Activated naive CD8-positive, alpha-beta T cell treated with anti-CD3 and anti-CD28 coated beads for 36 hours (primary cell): ENCODE measurements at regions not wholly inside any gene's neighbourhood (a gene's known extent, or its start where the extent isn't known, plus 50 kb on each side); places are given as distances from the start of the nearest gene placed in this dataset.

Experiments used
- DNase-seq: peaks from one replicate; pipeline ENCODE4 v3.0.0; 2021
- H3K27ac Mint-ChIP-seq: one replicate; pipeline ENCODE4 v1.8.0; 2022; ENCODE audit warnings: mild to moderate bottlenecking, moderate library complexity, mixed read lengths
- H3K27me3 Mint-ChIP-seq: one replicate; pipeline ENCODE4 v1.8.0; 2022; ENCODE audit warnings: mild to moderate bottlenecking, mixed read lengths
- H3K36me3 Mint-ChIP-seq: one replicate; pipeline ENCODE4 v1.8.0; 2021; ENCODE audit warnings: mild to moderate bottlenecking, mixed read lengths
- H3K4me1 Mint-ChIP-seq: one replicate; pipeline ENCODE4 v1.8.0; 2021; ENCODE audit warnings: mixed read lengths
- H3K4me3 Mint-ChIP-seq: one replicate; pipeline ENCODE4 v1.8.0; 2022; ENCODE audit warnings: mild to moderate bottlenecking, moderate library complexity, mixed read lengths
- H3K9me3 Mint-ChIP-seq: one replicate; pipeline ENCODE4 v1.8.0; 2022; ENCODE audit warnings: mixed read lengths

- Mint-ChIP-seq H3K36me3 (no peaks in the 10 kb centered on the region), H3K4me1 (no peaks in the 10 kb centered on the region), H3K4me3 (no peak overlapping the region)
Measured at GRCh38 chr13:72195044-72195704, 328.2 kb upstream of the DACH1 start.

GRCh38 chr13:72194523-72194922 lies 327.5 kb upstream of the DACH1 start:
- no peak for DNase-seq
- H3K9me3 Mint-ChIP-seq = no peaks in the 10 kb centered on the region
- no peak overlapping the region for H3K27ac Mint-ChIP-seq
- no peaks in the 10 kb centered on the region for H3K4me1 Mint-ChIP-seq
- H3K27me3 Mint-ChIP-seq = no peaks in the 10 kb centered on the region
- H3K36me3 Mint-ChIP-seq = no peaks in the 10 kb centered on the region
- H3K4me3 Mint-ChIP-seq = no peak overlapping the region

More at GRCh38 chr13:72195044-72195704, 328.2 kb upstream of the DACH1 start:
- Mint-ChIP-seq H3K27ac (no peak overlapping the region), H3K9me3 (no peaks in the 10 kb centered on the region), H3K27me3 (no peaks in the 10 kb centered on the region)
- DNase-seq = no peak

- no peaks in the 10 kb centered on the region for H3K27me3 Mint-ChIP-seq
- no peak overlapping the region for H3K27ac Mint-ChIP-seq
- no peaks in the 10 kb centered on the region for H3K36me3 Mint-ChIP-seq
- peaks cover 4% of the 10 kb centered on the region for H3K9me3 Mint-ChIP-seq
- H3K4me3 Mint-ChIP-seq = no peak overlapping the region
- DNase-seq = no peak
- no peaks in the 10 kb centered on the region for H3K4me1 Mint-ChIP-seq
Measured at GRCh38 chr13:72186730-72187422, 319.9 kb upstream of the DACH1 start.

- H3K9me3 Mint-ChIP-seq = peaks cover 4% of the 10 kb centered on the region
- no peak overlapping the region for H3K4me3 Mint-ChIP-seq
- no peak overlapping the region for H3K27ac Mint-ChIP-seq
- H3K36me3 Mint-ChIP-seq = no peaks in the 10 kb centered on the region
- no peaks in the 10 kb centered on the region for H3K4me1 Mint-ChIP-seq
- no peak for DNase-seq
- no peaks in the 10 kb centered on the region for H3K27me3 Mint-ChIP-seq
Measured at GRCh38 chr13:72185776-72186175, 318.8 kb upstream of the DACH1 start.

GRCh38 chr13:72181661-72182060 lies 314.7 kb upstream of the DACH1 start:
- H3K4me1 Mint-ChIP-seq = no peaks in the 10 kb centered on the region
- no peaks in the 10 kb centered on the region for H3K27me3 Mint-ChIP-seq
- H3K27ac Mint-ChIP-seq = no peak overlapping the region
- H3K36me3 Mint-ChIP-seq = no peaks in the 10 kb centered on the region
- DNase-seq = no peak
- peaks cover 4% of the 10 kb centered on the region for H3K9me3 Mint-ChIP-seq
- no peak overlapping the region for H3K4me3 Mint-ChIP-seq

GRCh38 chr13:72180253-72180952 lies 313.4 kb upstream of the DACH1 start:
- Mint-ChIP-seq H3K4me1 (no peaks in the 10 kb centered on the region), H3K36me3 (no peaks in the 10 kb centered on the region), H3K9me3 (peaks cover 4% of the 10 kb centered on the region), H3K27me3 (no peaks in the 10 kb centered on the region), H3K27ac (no peak overlapping the region), H3K4me3 (no peak overlapping the region)
- no peak for DNase-seq

- no peaks in the 10 kb centered on the region for H3K4me1 Mint-ChIP-seq
Measured at GRCh38 chr13:72174549-72174948, 307.5 kb upstream of the DACH1 start.

GRCh38 chr13:72170571-72170970 lies 303.6 kb upstream of the DACH1 start:
- no peaks in the 10 kb centered on the region for H3K27me3 Mint-ChIP-seq
- H3K36me3 Mint-ChIP-seq = no peaks in the 10 kb centered on the region
- no peak overlapping the region for H3K27ac Mint-ChIP-seq
- H3K4me1 Mint-ChIP-seq = no peaks in the 10 kb centered on the region
- H3K4me3 Mint-ChIP-seq = no peak overlapping the region
- H3K9me3 Mint-ChIP-seq = no peaks in the 10 kb centered on the region
- no peak for DNase-seq

More at GRCh38 chr13:72174549-72174948, 307.5 kb upstream of the DACH1 start:
- Mint-ChIP-seq H3K4me3 (no peak overlapping the region), H3K27me3 (no peaks in the 10 kb centered on the region), H3K27ac (no peak overlapping the region), H3K9me3 (peaks cover 2% of the 10 kb centered on the region), H3K36me3 (no peaks in the 10 kb centered on the region)
- DNase-seq = no peak

- DNase-seq = no peak
- Mint-ChIP-seq H3K27ac (no peak overlapping the region), H3K4me1 (no peaks in the 10 kb centered on the region), H3K4me3 (no peak overlapping the region), H3K9me3 (no peaks in the 10 kb centered on the region), H3K27me3 (no peaks in the 10 kb centered on the region), H3K36me3 (no peaks in the 10 kb centered on the region)
Measured at GRCh38 chr13:72168126-72168855, 301.3 kb upstream of the DACH1 start.

GRCh38 chr13:72166102-72166650 lies 299.2 kb upstream of the DACH1 start:
- H3K27me3 Mint-ChIP-seq = no peaks in the 10 kb centered on the region
- DNase-seq = no peak
- no peak overlapping the region for H3K4me3 Mint-ChIP-seq
- no peaks in the 10 kb centered on the region for H3K36me3 Mint-ChIP-seq
- H3K9me3 Mint-ChIP-seq = no peaks in the 10 kb centered on the region
- no peak overlapping the region for H3K27ac Mint-ChIP-seq
- no peaks in the 10 kb centered on the region for H3K4me1 Mint-ChIP-seq

- no peaks in the 10 kb centered on the region for H3K4me1 Mint-ChIP-seq
- no peak overlapping the region for H3K27ac Mint-ChIP-seq
- no peaks in the 10 kb centered on the region for H3K27me3 Mint-ChIP-seq
- no peaks in the 10 kb centered on the region for H3K36me3 Mint-ChIP-seq
- no peak for DNase-seq
- no peak overlapping the region for H3K4me3 Mint-ChIP-seq
- H3K9me3 Mint-ChIP-seq = no peaks in the 10 kb centered on the region
Measured at GRCh38 chr13:72165276-72165675, 298.3 kb upstream of the DACH1 start.

- H3K4me1 Mint-ChIP-seq = no peaks in the 10 kb centered on the region
- H3K9me3 Mint-ChIP-seq = no peaks in the 10 kb centered on the region
- H3K36me3 Mint-ChIP-seq = no peaks in the 10 kb centered on the region
- no peak overlapping the region for H3K4me3 Mint-ChIP-seq
- no peaks in the 10 kb centered on the region for H3K27me3 Mint-ChIP-seq
- DNase-seq = no peak
- H3K27ac Mint-ChIP-seq = no peak overlapping the region
Measured at GRCh38 chr13:72164811-72165210, 297.8 kb upstream of the DACH1 start.

- no peak for DNase-seq
- Mint-ChIP-seq H3K4me3 (no peak overlapping the region), H3K9me3 (no peaks in the 10 kb centered on the region), H3K36me3 (no peaks in the 10 kb centered on the region), H3K27me3 (no peaks in the 10 kb centered on the region), H3K4me1 (no peaks in the 10 kb centered on the region), H3K27ac (no peak overlapping the region)
Measured at GRCh38 chr13:72163678-72164077, 296.7 kb upstream of the DACH1 start.

GRCh38 chr13:72160977-72161376 lies 294.0 kb upstream of the DACH1 start:
- Mint-ChIP-seq H3K36me3 (no peaks in the 10 kb centered on the region), H3K4me1 (no peaks in the 10 kb centered on the region)

GRCh38 chr13:72156760-72157159 lies 289.8 kb upstream of the DACH1 start:
- Mint-ChIP-seq H3K27me3 (no peaks in the 10 kb centered on the region), H3K4me1 (no peaks in the 10 kb centered on the region), H3K27ac (no peak overlapping the region), H3K4me3 (no peak overlapping the region), H3K9me3 (peaks cover 2% of the 10 kb centered on the region), H3K36me3 (no peaks in the 10 kb centered on the region)
- DNase-seq = no peak

More at GRCh38 chr13:72160977-72161376, 294.0 kb upstream of the DACH1 start:
- Mint-ChIP-seq H3K27me3 (no peaks in the 10 kb centered on the region), H3K4me3 (no peak overlapping the region), H3K9me3 (peaks cover 2% of the 10 kb centered on the region), H3K27ac (no peak overlapping the region)
- DNase-seq = no peak
